ENCODE measurements at regions not wholly inside any gene's neighbourhood (a gene's known extent, or its start where the extent isn't known, plus 50 kb on each side); places are given as distances from the start of the nearest gene placed in this dataset.

- TF ChIP-seq YY1 (IDR thresholded peaks at IDR 0.05; ENCODE audit: low read depth, low read length) (no peak), SRF (IDR thresholded peaks at IDR 0.05; ENCODE audit: low read depth, low read length) (no peak), SUZ12 (IDR thresholded peaks at IDR 0.05; ENCODE audit: low read length) (0 out of 2 replicates have a peak, but pooled peaks have one; percentile 38), CTBP2 (IDR thresholded peaks at IDR 0.05; ENCODE audit: borderline replicate concordance, insufficient read depth, insufficient read length, low read length) (no peak), CHD1 (IDR thresholded peaks at IDR 0.05; ENCODE audit: low read depth, low read length) (no peak), E2F6 (IDR thresholded peaks at IDR 0.05) (peak; percentile 98), KDM5A (IDR thresholded peaks at IDR 0.05; ENCODE audit: low read length) (no peak), HDAC2 (IDR thresholded peaks at IDR 0.05; ENCODE audit: borderline replicate concordance in 1 of 2, low read depth in 2 of 2, low read length in 2 of 2) (peak in 1 of 2 experiments; percentile 69; a peak in 1 of 4 replicates), KDM4A (IDR thresholded peaks at IDR 0.05; ENCODE audit: low read depth, low read length, severe bottlenecking) (peak; percentile 71), PHF8 (conservative IDR thresholded peaks at IDR 0.05; ENCODE audit: low read depth, low read length) (peak; percentile 4; the same call in 1 of the 2 replicates), SIX5 (IDR thresholded peaks at IDR 0.05; ENCODE audit: low read depth, low read length) (no peak), GTF2F1 (IDR thresholded peaks at IDR 0.05; ENCODE audit: borderline replicate concordance, low read depth, low read length) (no peak), ZNF274 (IDR thresholded peaks at IDR 0.05; ENCODE audit: borderline replicate concordance, extremely low read depth, low read length) (no peak), POLR2A (IDR thresholded peaks at IDR 0.05; ENCODE audit: control extremely low read depth in 1 of 2, low read depth in 2 of 2, low read length in 2 of 2) (peak in 1 of 2 experiments; percentile 66; a peak in 2 of 3 replicates), HDAC6 (IDR thresholded peaks at IDR 0.05; ENCODE audit: low read depth, low read length) (no peak), CHD2 (IDR thresholded peaks at IDR 0.05; ENCODE audit: low read length) (no peak), CBX5 (IDR thresholded peaks at IDR 0.05; ENCODE audit: low read depth, low read length) (no peak), TEAD4 (IDR thresholded peaks at IDR 0.05; ENCODE audit: low read depth, low read length) (peak; percentile 68), EP300 (IDR thresholded peaks at IDR 0.05; ENCODE audit: borderline replicate concordance in 1 of 2, low read depth in 2 of 2, low read length in 2 of 2) (no peak), RXRA (IDR thresholded peaks at IDR 0.05; ENCODE audit: insufficient read depth, low read depth, low read length) (no peak), ATF2 (IDR thresholded peaks at IDR 0.05; ENCODE audit: low read length) (no peak), EZH2 (IDR thresholded peaks at IDR 0.05; ENCODE audit: low read depth, low read length, severe bottlenecking) (peak; percentile 40)
Observed at GRCh38 chr1:243917177-243917862, 67.3 kb upstream of the AKT3 start (continued).

All from H1 (cell line).